ENCODE measurements at regions not wholly inside any gene's neighbourhood (a gene's known extent, or its start where the extent isn't known, plus 50 kb on each side); places are given as distances from the start of the nearest gene placed in this dataset.

DNA sequence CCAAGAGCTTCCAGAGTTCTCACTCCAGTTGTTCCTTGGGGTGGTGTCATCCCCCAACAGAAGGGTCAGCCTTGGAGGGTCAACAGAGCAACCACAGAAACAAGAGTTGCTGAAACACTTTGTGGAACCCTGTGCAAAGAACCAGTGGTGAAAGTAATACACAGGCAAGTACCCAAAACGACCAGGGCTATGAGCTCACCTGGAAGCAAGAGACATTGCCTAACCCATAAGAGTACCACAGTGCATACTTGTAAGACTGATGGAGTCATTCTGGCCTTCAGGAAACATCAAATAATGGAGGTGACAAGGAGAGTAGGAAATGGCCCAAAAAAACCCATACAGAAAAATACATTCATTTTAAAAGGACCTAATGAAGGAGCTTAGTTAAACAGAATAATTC, 184.3 kb upstream of the TSC22D1 start:
- no peak for DNase-seq (ENCODE audit: low spot score)
- Mint-ChIP-seq H3K4me3 (ENCODE audit: low read depth) (no peak overlapping the region), H3K4me1 (ENCODE audit: low read depth) (peaks cover 22% of the 10 kb centered on the region), H3K9me3 (no peaks in the 10 kb centered on the region), H3K27ac (no peak overlapping the region), H3K36me3 (ENCODE audit: low read depth) (no peaks in the 10 kb centered on the region), H3K27me3 (ENCODE audit: low read depth) (peaks cover 2% of the 10 kb centered on the region)
- intact Hi-C loops (cut with micrococcal nuclease) = no loop called here

DNA sequence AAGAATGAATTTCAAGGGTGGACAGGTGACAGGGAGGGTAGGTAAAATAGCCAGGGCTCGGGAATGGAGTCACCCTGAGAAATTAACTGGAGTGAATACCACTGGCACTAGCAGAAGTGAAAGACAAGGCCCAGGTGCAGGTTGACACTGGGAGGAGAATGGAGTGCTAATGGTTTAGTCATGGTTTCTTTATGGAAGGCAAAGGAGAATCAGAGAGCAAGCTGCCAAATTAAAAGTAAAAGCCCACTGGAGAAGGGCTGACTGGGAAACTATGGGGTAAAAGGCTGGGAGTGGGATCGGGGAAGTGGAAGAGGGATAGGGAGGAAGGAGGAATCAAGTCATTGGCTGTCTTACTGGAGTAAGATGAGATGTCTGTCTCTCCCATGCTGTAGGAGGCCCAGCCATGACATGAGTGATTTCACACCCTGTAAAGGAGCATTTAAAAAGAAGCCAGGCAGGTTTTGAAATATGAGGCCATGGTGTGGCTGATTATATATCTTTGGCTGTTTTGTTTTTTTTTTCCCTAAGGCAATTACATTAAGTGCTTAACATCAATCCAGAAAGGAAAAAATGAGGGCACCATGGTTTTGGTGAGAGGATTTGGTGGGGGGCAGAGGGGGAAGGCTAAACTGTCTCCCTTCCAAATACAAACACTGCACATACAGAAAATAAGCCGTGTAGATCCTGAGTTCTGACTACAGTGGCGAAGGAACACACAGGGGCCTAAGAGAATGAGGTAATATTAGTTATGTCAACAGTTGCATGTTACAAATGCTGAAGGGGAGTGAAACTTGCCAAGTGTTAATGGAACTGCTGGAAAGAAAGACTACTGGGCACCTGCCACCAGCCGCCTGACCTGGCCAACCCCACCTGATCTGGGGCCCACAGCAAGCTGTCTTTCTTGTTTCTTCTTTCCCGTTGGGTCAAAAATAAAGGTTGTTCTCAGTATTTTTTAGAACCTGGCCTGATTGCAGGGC, 183.5 kb upstream of the TSC22D1 start:
- no peak overlapping the region for H3K4me3 Mint-ChIP-seq (ENCODE audit: low read depth)
- H3K36me3 Mint-ChIP-seq (ENCODE audit: low read depth) = no peaks in the 10 kb centered on the region
- H3K27ac Mint-ChIP-seq = no peak overlapping the region
- peaks cover 2% of the 10 kb centered on the region for H3K27me3 Mint-ChIP-seq (ENCODE audit: low read depth)
- intact Hi-C loops (cut with micrococcal nuclease) = loop anchor here (2.0 kb wide), 1 partner anchor 111 kb away; no protein-coding TSS in a partner anchor
- H3K4me1 Mint-ChIP-seq (ENCODE audit: low read depth) = peaks cover 22% of the 10 kb centered on the region
- no peak for DNase-seq (ENCODE audit: low spot score)
- no peaks in the 10 kb centered on the region for H3K9me3 Mint-ChIP-seq

DNA sequence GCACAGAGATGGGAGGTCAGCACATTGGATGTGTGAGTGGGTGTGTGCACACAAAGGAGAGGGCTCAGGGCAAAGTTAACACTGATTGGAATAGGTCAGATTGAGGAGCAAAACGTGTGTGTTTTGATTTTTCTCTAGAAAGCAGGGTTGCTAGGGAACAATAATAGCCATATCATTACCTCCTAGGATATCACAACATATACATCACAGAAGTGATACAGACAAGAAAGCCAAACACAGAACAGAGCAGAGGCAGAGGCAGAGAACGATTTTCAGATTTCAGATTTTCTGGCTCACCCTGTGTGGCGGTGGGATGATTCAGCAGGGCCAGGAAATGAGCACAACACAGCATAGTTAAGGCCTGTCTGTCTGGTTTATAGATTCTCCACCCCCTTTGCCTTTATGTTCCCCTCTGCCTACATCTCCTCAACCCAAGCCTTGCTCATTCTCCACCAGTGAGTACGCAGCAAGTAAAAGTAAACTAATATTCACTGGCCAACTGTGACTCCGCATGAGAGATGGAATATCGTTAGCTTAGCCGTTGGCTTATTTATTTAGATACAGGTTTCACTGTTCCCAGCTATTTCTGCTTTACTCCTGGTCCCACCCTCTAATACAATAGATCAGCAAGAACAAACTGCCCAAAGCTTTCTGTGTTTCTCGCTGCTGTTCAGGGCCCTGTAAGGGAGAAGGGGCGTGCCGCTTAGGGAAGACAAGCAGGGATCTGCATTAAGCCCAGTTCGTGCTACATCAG, 182.7 kb upstream of the TSC22D1 start:
- H3K27ac Mint-ChIP-seq = peak overlapping the region; percentile 13
- peaks cover 2% of the 10 kb centered on the region for H3K27me3 Mint-ChIP-seq (ENCODE audit: low read depth)
- no peak overlapping the region for H3K4me3 Mint-ChIP-seq (ENCODE audit: low read depth)
- no peaks in the 10 kb centered on the region for H3K36me3 Mint-ChIP-seq (ENCODE audit: low read depth)
- DNase-seq (ENCODE audit: low spot score) = no peak
- peaks cover 22% of the 10 kb centered on the region for H3K4me1 Mint-ChIP-seq (ENCODE audit: low read depth)
- intact Hi-C loops (cut with micrococcal nuclease) = loop anchor here (2.0 kb wide), 1 partner anchor 110 kb away; no protein-coding TSS in a partner anchor
- no peaks in the 10 kb centered on the region for H3K9me3 Mint-ChIP-seq

DNA sequence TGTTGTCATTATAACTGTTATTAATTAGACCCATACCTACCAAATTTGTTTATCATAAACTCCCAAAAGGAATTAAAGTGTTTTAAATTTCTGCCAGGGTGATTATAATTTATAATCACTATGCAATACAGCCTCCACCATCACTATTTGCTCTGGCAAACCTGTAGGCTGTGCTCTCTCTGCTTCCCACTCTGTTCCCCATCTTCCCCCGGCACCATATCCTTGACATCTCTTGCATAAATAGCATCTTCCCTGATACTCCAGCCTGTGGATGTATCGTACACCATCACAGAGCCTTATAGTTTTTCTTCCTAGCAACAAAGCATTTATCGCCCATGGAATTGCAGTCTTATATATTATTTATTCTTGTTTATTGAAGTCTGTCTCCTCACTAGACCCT, 181.5 kb upstream of the TSC22D1 start:
- Mint-ChIP-seq H3K27ac (no peak overlapping the region), H3K4me3 (ENCODE audit: low read depth) (no peak overlapping the region), H3K36me3 (ENCODE audit: low read depth) (no peaks in the 10 kb centered on the region), H3K9me3 (no peaks in the 10 kb centered on the region), H3K27me3 (ENCODE audit: low read depth) (peaks cover 2% of the 10 kb centered on the region), H3K4me1 (ENCODE audit: low read depth) (peaks cover 22% of the 10 kb centered on the region)
- intact Hi-C loops (cut with micrococcal nuclease) = loop anchor here (2.0 kb wide), 1 partner anchor 109 kb away; no protein-coding TSS in a partner anchor
- no peak for DNase-seq (ENCODE audit: low spot score)

DNA sequence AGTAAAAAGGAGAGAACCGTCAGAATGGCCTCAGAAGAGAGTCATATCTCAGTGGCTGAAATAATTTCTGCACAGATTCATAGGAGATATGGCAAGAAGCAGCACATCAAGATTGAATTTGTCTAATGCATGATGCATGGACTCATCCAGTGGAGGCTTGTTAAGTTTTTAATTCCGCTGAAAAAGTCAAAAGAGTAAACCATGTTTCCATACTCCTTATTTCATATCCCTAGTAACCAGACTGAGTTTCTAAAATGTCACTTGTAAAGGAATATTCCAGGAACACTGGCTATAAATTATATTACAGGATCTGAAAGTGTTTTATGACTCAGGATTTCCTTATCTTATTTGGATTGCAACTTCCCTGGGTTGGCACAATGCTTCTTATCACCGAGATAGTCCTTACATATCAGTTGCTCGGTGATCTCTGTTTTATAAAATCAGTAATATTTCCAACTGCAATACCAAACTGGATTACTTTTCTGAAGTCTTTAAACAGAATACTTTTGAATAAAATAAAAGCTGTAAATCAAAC, 180.2 kb upstream of the TSC22D1 start:
- no peak overlapping the region for H3K4me3 Mint-ChIP-seq (ENCODE audit: low read depth)
- intact Hi-C loops (cut with micrococcal nuclease) = no loop called here
- no peak for DNase-seq (ENCODE audit: low spot score)
- H3K27me3 Mint-ChIP-seq (ENCODE audit: low read depth) = peaks cover 3% of the 10 kb centered on the region
- H3K36me3 Mint-ChIP-seq (ENCODE audit: low read depth) = no peaks in the 10 kb centered on the region
- no peak overlapping the region for H3K27ac Mint-ChIP-seq
- H3K9me3 Mint-ChIP-seq = no peaks in the 10 kb centered on the region
- H3K4me1 Mint-ChIP-seq (ENCODE audit: low read depth) = peaks cover 22% of the 10 kb centered on the region

DNA sequence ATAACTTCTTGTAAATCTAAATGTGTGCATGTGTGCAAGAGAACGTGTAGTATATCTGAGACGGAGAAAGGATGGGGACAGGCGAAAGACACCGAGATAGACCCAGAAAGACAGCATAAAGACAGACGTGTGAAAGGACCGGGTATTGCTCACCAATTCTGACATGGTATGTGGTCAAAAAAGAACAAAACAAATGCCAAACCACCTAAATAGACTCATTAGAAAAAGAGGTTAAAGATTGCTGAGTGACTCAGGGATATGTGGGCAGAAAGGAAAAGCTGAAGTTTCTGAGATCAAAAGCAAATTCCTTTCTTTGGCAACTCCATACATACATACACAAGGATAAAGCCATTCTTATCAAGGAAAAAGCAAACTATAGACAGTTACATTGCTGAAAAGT, 179.7 kb upstream of the TSC22D1 start:
- H3K27ac Mint-ChIP-seq = no peak overlapping the region

DNA sequence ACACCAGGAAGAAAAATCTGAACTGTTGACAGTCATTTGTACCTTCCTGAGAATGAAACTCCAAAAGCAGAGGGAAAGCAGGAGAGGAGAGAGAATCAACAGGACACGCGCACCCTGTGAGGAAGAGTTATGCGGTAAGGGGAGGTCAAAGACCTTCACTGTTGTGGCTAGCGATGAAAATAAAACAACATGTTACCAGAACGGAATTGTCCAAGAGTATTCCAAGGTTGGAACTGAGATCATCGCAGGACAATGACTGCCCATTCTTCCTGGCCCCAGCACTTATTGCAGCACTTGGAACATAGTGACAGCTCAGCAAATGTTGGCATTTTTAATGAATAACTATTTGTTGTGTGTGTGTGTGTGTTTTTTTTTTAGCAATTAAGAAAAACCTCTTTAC, 176.0 kb upstream of the TSC22D1 start:
- H3K27ac Mint-ChIP-seq = no peak overlapping the region
- no peak for DNase-seq (ENCODE audit: low spot score)
- no peaks in the 10 kb centered on the region for H3K36me3 Mint-ChIP-seq (ENCODE audit: low read depth)
- H3K4me1 Mint-ChIP-seq (ENCODE audit: low read depth) = peaks cover 8% of the 10 kb centered on the region
- no peak overlapping the region for H3K4me3 Mint-ChIP-seq (ENCODE audit: low read depth)
- intact Hi-C loops (cut with micrococcal nuclease) = no loop called here
- peaks cover 1% of the 10 kb centered on the region for H3K27me3 Mint-ChIP-seq (ENCODE audit: low read depth)
- no peaks in the 10 kb centered on the region for H3K9me3 Mint-ChIP-seq

More for the DNA sequence above, 179.7 kb upstream of the TSC22D1 start:
- H3K27me3 Mint-ChIP-seq (ENCODE audit: low read depth) = peaks cover 3% of the 10 kb centered on the region
- H3K4me1 Mint-ChIP-seq (ENCODE audit: low read depth) = peaks cover 22% of the 10 kb centered on the region
- no peaks in the 10 kb centered on the region for H3K36me3 Mint-ChIP-seq (ENCODE audit: low read depth)
- DNase-seq (ENCODE audit: low spot score) = no peak
- no peak overlapping the region for H3K4me3 Mint-ChIP-seq (ENCODE audit: low read depth)
- intact Hi-C loops (cut with micrococcal nuclease) = no loop called here
- no peaks in the 10 kb centered on the region for H3K9me3 Mint-ChIP-seq

DNA sequence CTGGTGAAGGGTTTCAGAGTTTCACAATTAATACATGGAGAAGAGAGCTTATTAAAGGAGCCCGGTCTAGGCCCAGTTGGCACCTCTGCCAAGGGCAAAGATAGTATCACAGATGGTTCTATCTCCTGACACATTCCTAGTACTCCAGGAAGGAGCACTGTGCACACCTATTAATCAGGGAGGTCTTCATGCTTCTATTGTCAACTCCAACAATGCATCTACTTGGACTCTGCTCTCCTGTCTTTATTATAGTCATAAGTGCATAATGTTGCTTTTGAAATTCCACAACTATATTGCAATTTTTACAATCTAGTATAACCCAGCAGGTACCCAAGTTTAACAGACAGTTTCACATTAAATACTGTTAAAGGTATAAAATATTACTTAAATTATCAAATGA, 174.5 kb upstream of the TSC22D1 start:
- Mint-ChIP-seq H3K9me3 (no peaks in the 10 kb centered on the region), H3K4me1 (ENCODE audit: low read depth) (no peaks in the 10 kb centered on the region), H3K4me3 (ENCODE audit: low read depth) (no peak overlapping the region), H3K27ac (no peak overlapping the region), H3K36me3 (ENCODE audit: low read depth) (no peaks in the 10 kb centered on the region), H3K27me3 (ENCODE audit: low read depth) (peaks cover 1% of the 10 kb centered on the region)
- no peak for DNase-seq (ENCODE audit: low spot score)
- intact Hi-C loops (cut with micrococcal nuclease) = no loop called here

DNA sequence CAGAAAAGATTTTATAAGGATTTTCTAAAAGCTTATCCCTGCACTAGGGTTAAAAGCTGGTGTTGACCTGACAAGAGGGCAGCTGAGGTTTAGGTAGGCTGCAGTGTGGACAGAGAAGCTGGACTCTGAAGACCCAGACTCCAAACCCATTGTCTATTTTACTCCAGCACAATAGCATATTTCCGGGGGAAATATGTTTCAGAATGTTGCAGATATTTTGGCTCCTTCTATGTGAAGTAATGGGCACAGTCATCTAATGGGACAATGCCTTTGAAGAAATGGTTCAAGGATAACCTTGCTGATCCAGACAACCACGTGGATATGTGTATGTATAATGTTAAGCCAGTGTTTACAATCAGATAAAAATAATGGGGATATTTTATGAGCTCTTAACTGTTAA, 173.8 kb upstream of the TSC22D1 start:
- Mint-ChIP-seq H3K4me1 (ENCODE audit: low read depth) (no peaks in the 10 kb centered on the region), H3K27me3 (ENCODE audit: low read depth) (peaks cover 1% of the 10 kb centered on the region), H3K4me3 (ENCODE audit: low read depth) (no peak overlapping the region), H3K27ac (no peak overlapping the region), H3K36me3 (ENCODE audit: low read depth) (no peaks in the 10 kb centered on the region), H3K9me3 (no peaks in the 10 kb centered on the region)
- intact Hi-C loops (cut with micrococcal nuclease) = no loop called here
- no peak for DNase-seq (ENCODE audit: low spot score)

DNA sequence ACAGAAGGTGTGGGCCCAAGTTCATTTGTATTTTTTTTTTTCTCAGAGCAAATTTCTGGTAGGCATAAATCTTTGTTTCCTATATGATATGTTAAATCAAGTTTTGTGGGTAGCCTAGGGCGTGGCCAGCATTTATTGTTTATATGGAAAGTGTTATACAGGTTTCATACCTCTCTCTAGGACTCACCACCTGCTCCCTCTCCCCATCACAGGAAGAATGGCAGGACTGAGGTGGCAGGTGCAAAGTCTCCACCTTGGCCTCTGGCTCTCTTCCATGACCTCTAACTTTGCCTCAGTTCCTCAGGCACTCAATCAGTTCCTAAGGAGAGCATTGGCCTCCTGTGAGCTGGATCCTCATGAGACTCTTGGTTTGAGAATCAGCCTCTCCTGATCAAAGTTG, 172.3 kb upstream of the TSC22D1 start:
- H3K27ac Mint-ChIP-seq = no peak overlapping the region
- DNase-seq (ENCODE audit: low spot score) = no peak
- no peak overlapping the region for H3K4me3 Mint-ChIP-seq (ENCODE audit: low read depth)
- no peaks in the 10 kb centered on the region for H3K36me3 Mint-ChIP-seq (ENCODE audit: low read depth)
- H3K27me3 Mint-ChIP-seq (ENCODE audit: low read depth) = peaks cover 1% of the 10 kb centered on the region
- intact Hi-C loops (cut with micrococcal nuclease) = no loop called here
- H3K9me3 Mint-ChIP-seq = no peaks in the 10 kb centered on the region
- H3K4me1 Mint-ChIP-seq (ENCODE audit: low read depth) = no peaks in the 10 kb centered on the region

DNA sequence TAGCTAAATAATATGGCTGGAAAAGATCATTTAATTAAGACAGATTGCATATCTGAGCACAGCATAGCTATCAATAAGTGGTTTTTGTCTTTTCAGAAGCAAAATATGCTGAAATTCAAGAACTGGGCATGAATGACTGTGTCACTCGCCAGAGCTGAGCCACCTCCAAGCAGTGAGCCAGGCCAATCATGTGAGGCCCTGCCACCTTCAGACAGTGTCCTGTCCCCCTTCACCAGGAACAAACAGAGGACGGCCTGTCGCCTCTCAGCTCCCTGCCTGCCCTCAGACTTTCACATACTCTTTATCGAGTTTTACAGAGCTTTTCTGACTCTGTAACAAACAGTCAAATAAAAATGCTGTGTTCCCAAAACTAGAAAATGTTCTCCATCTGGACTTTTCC, 171.0 kb upstream of the TSC22D1 start:
- H3K4me1 Mint-ChIP-seq (ENCODE audit: low read depth) = no peaks in the 10 kb centered on the region
- no peak overlapping the region for H3K4me3 Mint-ChIP-seq (ENCODE audit: low read depth)
- H3K36me3 Mint-ChIP-seq (ENCODE audit: low read depth) = no peaks in the 10 kb centered on the region
- no peaks in the 10 kb centered on the region for H3K9me3 Mint-ChIP-seq
- peaks cover 1% of the 10 kb centered on the region for H3K27me3 Mint-ChIP-seq (ENCODE audit: low read depth)
- no peak for DNase-seq (ENCODE audit: low spot score)
- no peak overlapping the region for H3K27ac Mint-ChIP-seq
- intact Hi-C loops (cut with micrococcal nuclease) = no loop called here

DNA sequence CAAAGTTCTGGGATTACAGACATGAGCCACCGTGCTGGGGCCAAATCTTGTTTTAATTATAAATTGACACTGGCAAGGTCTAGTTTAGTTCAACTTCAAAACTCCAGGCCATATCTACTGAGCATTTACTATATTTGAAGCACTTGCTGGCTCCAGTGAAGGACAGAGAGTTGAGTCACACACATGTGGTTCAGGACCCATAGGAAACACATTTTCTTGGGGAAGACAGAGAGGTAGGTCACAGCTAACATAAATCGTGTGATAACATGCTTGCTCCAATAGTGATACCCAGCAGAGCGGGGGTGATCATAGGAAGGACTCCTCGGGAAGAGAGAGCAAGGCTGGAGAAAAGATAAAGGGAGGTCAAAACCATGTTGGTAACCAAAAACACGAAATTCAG, 170.6 kb upstream of the TSC22D1 start:
- Mint-ChIP-seq H3K36me3 (ENCODE audit: low read depth) (no peaks in the 10 kb centered on the region), H3K9me3 (no peaks in the 10 kb centered on the region)

More for the DNA sequence above, 170.6 kb upstream of the TSC22D1 start:
- Mint-ChIP-seq H3K4me1 (ENCODE audit: low read depth) (no peaks in the 10 kb centered on the region), H3K4me3 (ENCODE audit: low read depth) (no peak overlapping the region), H3K27me3 (ENCODE audit: low read depth) (no peaks in the 10 kb centered on the region), H3K27ac (no peak overlapping the region)
- DNase-seq (ENCODE audit: low spot score) = no peak
- intact Hi-C loops (cut with micrococcal nuclease) = no loop called here
